ENCODE measurements at regions not wholly inside any gene's neighbourhood (a gene's known extent, or its start where the extent isn't known, plus 50 kb on each side); places are given as distances from the start of the nearest gene placed in this dataset.

GRCh38 chr5:101663543-101663942 lies 632.5 kb downstream of the SLCO4C1 start:
- DNase-seq (ENCODE audit: low spot score in 2 of 2): no peak
- no peak overlapping the region for H3K27ac ChIP-seq
- no peak for TF ChIP-seq CTCF (IDR thresholded peaks at IDR 0.05)
- no peak for TF ChIP-seq POLR2AphosphoS5 (IDR thresholded peaks at IDR 0.05)
- TF ChIP-seq POLR2A (IDR thresholded peaks at IDR 0.05): no peak
- no peak for TF ChIP-seq EP300 (IDR thresholded peaks at IDR 0.05)
- no peaks in the 10 kb centered on the region for H3K36me3 ChIP-seq
- H3K4me1 ChIP-seq: no peaks in the 10 kb centered on the region
- H3K4me3 ChIP-seq: no peak overlapping the region
- 40% methylated on average over 2 of the region's 2 CpGs for WGBS
- H3K27me3 ChIP-seq: no peaks in the 10 kb centered on the region
- no peaks in the 10 kb centered on the region for H3K9me3 ChIP-seq

GRCh38 chr5:101662263-101662662 lies 633.8 kb downstream of the SLCO4C1 start:
- Histone ChIP-seq H3K36me3 (no peaks in the 10 kb centered on the region), H3K27me3 (no peaks in the 10 kb centered on the region), H3K9me3 (no peaks in the 10 kb centered on the region), H3K4me1 (no peaks in the 10 kb centered on the region), H3K27ac (no peak overlapping the region), H3K4me3 (no peak overlapping the region)
- TF ChIP-seq POLR2AphosphoS5 (IDR thresholded peaks at IDR 0.05) (no peak), POLR2A (IDR thresholded peaks at IDR 0.05) (no peak), EP300 (IDR thresholded peaks at IDR 0.05) (no peak), CTCF (IDR thresholded peaks at IDR 0.05) (no peak)
- DNase-seq (ENCODE audit: low spot score in 2 of 2): no peak

- Histone ChIP-seq H3K4me1 (no peaks in the 10 kb centered on the region), H3K9me3 (no peaks in the 10 kb centered on the region), H3K27ac (no peak overlapping the region), H3K36me3 (no peaks in the 10 kb centered on the region), H3K27me3 (no peaks in the 10 kb centered on the region), H3K4me3 (no peak overlapping the region)
- no peak for DNase-seq (ENCODE audit: low spot score in 2 of 2)
- TF ChIP-seq EP300 (IDR thresholded peaks at IDR 0.05) (no peak), POLR2A (IDR thresholded peaks at IDR 0.05) (no peak), CTCF (IDR thresholded peaks at IDR 0.05) (no peak), POLR2AphosphoS5 (IDR thresholded peaks at IDR 0.05) (no peak)
- WGBS: 71% methylated on average over 7 of the region's 7 CpGs
These were observed 637.7 kb downstream of the SLCO4C1 start for GRCh38 chr5:101658433-101658832.

- no peaks in the 10 kb centered on the region for H3K36me3 ChIP-seq
- TF ChIP-seq POLR2AphosphoS5 (IDR thresholded peaks at IDR 0.05) (no peak), EP300 (IDR thresholded peaks at IDR 0.05) (no peak), CTCF (IDR thresholded peaks at IDR 0.05) (no peak), POLR2A (IDR thresholded peaks at IDR 0.05) (no peak)
- no peaks in the 10 kb centered on the region for H3K27me3 ChIP-seq
- 76% methylated on average over 2 of the region's 2 CpGs for WGBS
- H3K27ac ChIP-seq: no peak overlapping the region
- no peaks in the 10 kb centered on the region for H3K4me1 ChIP-seq
- H3K4me3 ChIP-seq: no peak overlapping the region
- no peak for DNase-seq (ENCODE audit: low spot score in 2 of 2)
- no peaks in the 10 kb centered on the region for H3K9me3 ChIP-seq
These were observed 642.1 kb downstream of the SLCO4C1 start for GRCh38 chr5:101653996-101654395.

- H3K4me1 ChIP-seq: no peaks in the 10 kb centered on the region
- no peaks in the 10 kb centered on the region for H3K9me3 ChIP-seq
- 66% methylated on average over 2 of the region's 2 CpGs for WGBS
- H3K27ac ChIP-seq: no peak overlapping the region
- H3K4me3 ChIP-seq: no peak overlapping the region
- DNase-seq (ENCODE audit: low spot score in 2 of 2): no peak
- no peaks in the 10 kb centered on the region for H3K27me3 ChIP-seq
- no peaks in the 10 kb centered on the region for H3K36me3 ChIP-seq
- no peak for TF ChIP-seq EP300 (IDR thresholded peaks at IDR 0.05)
- no peak for TF ChIP-seq CTCF (IDR thresholded peaks at IDR 0.05)
- no peak for TF ChIP-seq POLR2AphosphoS5 (IDR thresholded peaks at IDR 0.05)
- no peak for TF ChIP-seq POLR2A (IDR thresholded peaks at IDR 0.05)
These were observed 648.2 kb downstream of the SLCO4C1 start for GRCh38 chr5:101647861-101648260.

Measured in suprapubic skin (tissue), 4 donors.